Transverse colon (tissue), 3 donors: ENCODE measurements at regions not wholly inside any gene's neighbourhood (a gene's known extent, or its start where the extent isn't known, plus 50 kb on each side); places are given as distances from the start of the nearest gene placed in this dataset.

Experiments used
- POLR2A ChIP-seq: fragments of 450-650 bp; IDR thresholded peaks from one replicate; pipeline ENCODE4 v1.6.1; 2016; ENCODE audit warnings: antibody characterized with exemption, mild to moderate bottlenecking, moderate library complexity
- TF ChIP-seq, protein P1 (sequence below), 5 experiments: fragments of 200-600 bp in 3 of 5; fragments of 450-650 bp in 2 of 5; sonication (generic) in 3 of 5; IDR thresholded peaks; 1 replicate in 2 of 5; 2 replicates in 3 of 5; pipeline ENCODE4 v1.5.1; 2016 to 2017; ENCODE audit warnings: antibody characterized with exemption in 5 of 5, inconsistent platforms in 3 of 5, mild to moderate bottlenecking in 2 of 5, moderate library complexity in 1 of 5

DNA sequence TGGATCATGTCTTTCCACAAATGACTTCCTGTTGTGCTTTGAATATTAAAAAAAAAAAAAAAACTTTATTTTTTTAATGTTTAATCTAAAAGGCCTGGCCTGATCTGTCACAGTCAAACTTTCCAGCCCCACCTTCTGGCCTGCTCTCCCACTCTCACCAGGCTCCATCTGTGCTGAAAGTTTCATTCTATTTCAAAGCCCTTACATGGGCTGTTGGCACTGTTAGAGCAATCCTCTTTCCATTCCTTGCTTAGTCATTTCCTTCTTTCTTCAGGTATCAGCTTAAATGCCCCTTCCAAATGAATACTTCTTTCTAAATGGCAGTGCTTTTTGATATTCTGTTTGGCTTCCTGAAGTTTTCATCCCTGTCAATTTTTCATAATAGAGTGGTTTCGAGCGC is 1104.8 kb upstream of the C9orf72 start:
- TF ChIP-seq, protein P1, sequence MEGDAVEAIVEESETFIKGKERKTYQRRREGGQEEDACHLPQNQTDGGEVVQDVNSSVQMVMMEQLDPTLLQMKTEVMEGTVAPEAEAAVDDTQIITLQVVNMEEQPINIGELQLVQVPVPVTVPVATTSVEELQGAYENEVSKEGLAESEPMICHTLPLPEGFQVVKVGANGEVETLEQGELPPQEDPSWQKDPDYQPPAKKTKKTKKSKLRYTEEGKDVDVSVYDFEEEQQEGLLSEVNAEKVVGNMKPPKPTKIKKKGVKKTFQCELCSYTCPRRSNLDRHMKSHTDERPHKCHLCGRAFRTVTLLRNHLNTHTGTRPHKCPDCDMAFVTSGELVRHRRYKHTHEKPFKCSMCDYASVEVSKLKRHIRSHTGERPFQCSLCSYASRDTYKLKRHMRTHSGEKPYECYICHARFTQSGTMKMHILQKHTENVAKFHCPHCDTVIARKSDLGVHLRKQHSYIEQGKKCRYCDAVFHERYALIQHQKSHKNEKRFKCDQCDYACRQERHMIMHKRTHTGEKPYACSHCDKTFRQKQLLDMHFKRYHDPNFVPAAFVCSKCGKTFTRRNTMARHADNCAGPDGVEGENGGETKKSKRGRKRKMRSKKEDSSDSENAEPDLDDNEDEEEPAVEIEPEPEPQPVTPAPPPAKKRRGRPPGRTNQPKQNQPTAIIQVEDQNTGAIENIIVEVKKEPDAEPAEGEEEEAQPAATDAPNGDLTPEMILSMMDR (IDR thresholded peaks at IDR 0.05) = no peak
- TF ChIP-seq POLR2A = no peak
